GM12872 (cell line): ENCODE measurements at regions not wholly inside any gene's neighbourhood (a gene's known extent, or its start where the extent isn't known, plus 50 kb on each side); places are given as distances from the start of the nearest gene placed in this dataset.

Experiments used
- TF ChIP-seq, protein P1 (sequence below): IDR thresholded peaks from 3 replicates; pipeline ENCODE4 v1.5.1; 2011; ENCODE audit warnings: low read depth, mild to moderate bottlenecking, low read length, moderate library complexity; ENCODE audit not compliant: insufficient read depth

DNA sequence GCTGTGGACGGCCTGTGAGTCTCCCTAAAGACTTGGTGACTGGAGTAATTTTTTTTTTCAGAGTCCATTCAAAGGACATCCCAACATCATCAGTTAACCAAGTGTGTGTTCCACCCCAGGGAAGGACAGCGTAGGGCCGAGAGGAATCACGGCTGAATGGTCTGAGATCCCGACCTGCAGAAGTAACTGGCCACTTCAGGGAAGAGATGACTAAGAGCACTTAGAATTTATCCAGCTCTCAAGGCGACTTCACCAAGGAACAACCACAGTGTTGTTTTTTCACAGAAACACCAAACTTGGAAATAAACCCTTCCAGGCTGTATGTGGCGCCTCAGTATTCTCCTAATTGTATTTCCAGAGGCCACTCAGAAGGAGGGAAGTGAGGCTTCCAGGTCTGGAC lies 231.6 kb downstream of the FNDC1 start:
- TF ChIP-seq, protein P1, sequence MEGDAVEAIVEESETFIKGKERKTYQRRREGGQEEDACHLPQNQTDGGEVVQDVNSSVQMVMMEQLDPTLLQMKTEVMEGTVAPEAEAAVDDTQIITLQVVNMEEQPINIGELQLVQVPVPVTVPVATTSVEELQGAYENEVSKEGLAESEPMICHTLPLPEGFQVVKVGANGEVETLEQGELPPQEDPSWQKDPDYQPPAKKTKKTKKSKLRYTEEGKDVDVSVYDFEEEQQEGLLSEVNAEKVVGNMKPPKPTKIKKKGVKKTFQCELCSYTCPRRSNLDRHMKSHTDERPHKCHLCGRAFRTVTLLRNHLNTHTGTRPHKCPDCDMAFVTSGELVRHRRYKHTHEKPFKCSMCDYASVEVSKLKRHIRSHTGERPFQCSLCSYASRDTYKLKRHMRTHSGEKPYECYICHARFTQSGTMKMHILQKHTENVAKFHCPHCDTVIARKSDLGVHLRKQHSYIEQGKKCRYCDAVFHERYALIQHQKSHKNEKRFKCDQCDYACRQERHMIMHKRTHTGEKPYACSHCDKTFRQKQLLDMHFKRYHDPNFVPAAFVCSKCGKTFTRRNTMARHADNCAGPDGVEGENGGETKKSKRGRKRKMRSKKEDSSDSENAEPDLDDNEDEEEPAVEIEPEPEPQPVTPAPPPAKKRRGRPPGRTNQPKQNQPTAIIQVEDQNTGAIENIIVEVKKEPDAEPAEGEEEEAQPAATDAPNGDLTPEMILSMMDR: no peak

DNA sequence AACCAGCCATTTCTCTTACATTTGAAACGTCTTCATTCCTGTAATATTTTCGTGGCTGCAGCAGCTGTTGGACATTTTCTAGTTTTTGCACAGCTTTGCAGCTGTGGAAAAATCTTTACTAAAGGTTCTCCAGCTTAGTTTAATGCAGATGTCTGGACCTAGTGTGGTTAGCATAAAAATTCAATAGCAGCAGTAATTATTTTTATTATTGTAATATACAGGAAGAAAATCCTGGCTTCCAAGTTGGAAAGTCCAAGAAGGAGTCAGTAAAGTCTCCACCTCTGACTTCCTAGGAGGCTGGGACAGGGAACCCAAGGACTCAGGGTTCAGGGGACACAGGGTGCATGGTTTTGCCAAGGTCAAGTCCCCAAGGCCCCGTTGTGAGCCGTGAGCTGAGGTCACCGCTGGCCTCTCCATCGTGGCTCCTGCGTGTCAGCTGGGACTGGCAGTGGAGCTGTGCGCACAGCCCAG lies 230.6 kb downstream of the FNDC1 start:
- TF ChIP-seq, protein P1: no peak

DNA sequence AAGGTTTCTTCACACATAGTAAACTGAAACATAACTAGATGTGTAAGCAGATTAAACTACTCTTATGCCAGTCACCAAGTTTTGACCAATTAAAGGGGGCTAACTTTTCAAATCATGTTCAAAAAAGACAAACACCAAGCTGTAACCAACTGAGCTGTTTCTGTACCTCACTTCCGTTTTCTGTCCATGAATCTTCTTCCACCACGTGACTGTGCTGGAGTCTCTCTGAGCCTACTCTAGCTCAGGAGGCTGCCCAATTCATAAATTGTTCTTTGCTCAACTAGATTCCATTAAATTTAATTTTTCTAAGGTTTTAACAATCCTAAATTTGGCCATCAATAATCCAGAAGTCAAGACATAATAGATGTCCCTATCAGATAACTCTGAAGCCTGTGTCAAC lies 229.4 kb downstream of the FNDC1 start:
- TF ChIP-seq, protein P1: no peak

DNA sequence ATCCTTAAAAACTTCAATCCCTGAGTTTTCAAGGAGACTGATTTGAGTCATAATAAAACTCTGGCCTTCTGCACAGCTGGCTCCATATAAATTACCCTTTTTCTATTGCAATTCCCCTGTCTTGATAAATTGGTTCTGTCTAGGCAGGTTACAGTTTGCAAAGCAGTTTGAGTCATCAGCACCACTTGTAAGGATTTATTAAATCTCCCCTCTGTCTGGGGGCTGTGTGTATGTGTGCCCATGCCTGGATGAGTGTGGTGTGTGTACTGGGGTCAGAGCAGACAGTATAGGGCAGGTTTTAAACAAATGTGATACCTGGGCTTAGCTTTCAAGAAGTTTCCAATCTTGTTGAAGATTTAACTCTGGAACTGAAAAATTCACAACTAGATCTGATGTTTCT lies 228.6 kb downstream of the FNDC1 start:
- TF ChIP-seq, protein P1: no peak

DNA sequence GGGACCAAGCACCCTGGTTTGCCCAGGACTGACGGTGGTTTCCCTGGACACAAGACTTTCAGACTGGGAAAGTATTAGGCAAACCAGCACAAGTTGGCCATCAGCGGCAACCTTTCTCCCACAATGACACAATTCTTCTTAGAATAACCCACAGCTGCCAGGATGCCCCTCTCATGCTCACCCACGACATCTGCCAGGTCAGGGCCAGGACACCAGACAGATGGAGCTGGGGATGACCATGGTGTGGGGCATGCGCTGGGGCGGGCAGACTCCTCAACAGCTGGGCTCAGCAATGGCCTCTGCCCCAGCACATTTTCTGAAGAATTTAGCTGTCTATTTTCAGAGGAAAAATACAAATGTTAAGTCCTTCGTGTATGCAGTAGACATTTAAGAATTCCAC lies 226.4 kb downstream of the FNDC1 start:
- TF ChIP-seq, protein P1: no peak

DNA sequence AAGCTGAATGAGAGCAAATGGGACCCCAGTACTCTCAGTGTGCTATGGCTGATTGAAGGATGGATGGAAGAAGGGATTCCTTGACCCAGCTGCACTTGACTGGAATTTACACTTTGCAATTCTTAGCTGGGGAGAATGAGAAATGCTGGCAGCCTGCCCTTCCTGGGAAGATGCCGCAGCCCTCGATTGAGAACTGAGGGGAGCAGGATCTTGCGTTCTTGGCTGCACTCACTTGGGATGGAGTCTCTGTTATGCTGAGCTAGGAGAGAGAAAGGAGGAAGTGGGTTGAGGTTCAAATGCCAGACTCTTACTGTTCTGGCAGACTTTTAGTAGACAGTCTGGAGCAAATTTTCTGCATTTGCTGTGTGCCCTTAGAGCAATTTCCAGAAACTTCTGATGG lies 221.2 kb downstream of the FNDC1 start:
- TF ChIP-seq, protein P1: no peak

DNA sequence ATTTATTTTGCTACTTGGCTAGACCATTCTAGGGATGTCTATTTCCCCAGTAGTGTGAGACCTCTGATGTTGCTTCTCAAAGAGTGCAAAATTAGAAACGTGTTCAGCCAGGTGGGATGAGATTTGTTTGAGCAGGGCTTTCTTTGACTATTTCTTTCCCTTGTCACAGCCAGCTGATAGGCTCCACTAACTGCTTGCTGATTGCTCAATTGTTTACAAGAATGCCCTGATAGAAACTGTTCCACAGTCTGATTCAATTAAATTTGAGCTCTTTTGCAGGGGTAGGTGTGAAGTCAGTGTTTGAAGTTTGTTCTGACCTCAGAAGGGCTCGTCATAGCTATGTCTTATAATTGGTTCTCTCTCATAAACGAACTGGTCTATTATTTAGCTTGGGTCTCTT lies 220.5 kb downstream of the FNDC1 start:
- TF ChIP-seq, protein P1: no peak

DNA sequence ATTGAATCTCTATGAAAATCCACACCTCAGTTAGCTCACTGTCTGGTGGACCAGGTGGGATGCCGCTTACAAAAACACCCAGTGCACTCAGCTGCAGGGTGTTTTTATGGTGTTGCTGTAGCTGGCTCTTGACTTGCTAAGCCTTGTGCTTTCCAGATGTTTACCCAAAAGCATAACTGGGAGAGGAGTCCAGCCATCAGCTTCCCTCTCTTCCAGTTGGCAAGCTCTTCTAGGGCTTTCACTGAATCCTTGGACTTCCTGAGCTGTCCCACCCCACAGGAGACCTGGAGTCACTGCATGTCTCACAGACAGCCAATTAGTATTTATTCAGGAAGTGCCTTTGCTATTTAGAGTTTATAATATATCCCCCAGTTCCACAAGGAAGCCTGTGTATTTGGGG lies 210.9 kb downstream of the FNDC1 start:
- TF ChIP-seq, protein P1: no peak
